ENCODE measurements at regions not wholly inside any gene's neighbourhood (a gene's known extent, or its start where the extent isn't known, plus 50 kb on each side); places are given as distances from the start of the nearest gene placed in this dataset.

GRCh38 chr4:177105536-177105935 is 204.1 kb upstream of the NEIL3 start:
- FAIRE-seq (no peak), DNase-seq (ENCODE audit: low spot score) (no peak)

- FAIRE-seq (no peak), DNase-seq (ENCODE audit: low spot score) (no peak)
These were observed 202.3 kb upstream of the NEIL3 start for GRCh38 chr4:177107288-177107921.

- DNase-seq (ENCODE audit: low spot score) (no peak), FAIRE-seq (no peak)
These were observed 201.0 kb upstream of the NEIL3 start for GRCh38 chr4:177108708-177109107.

- FAIRE-seq (no peak), DNase-seq (ENCODE audit: low spot score) (no peak)
These were observed 199.9 kb upstream of the NEIL3 start for GRCh38 chr4:177109769-177110168.

- FAIRE-seq (no peak), DNase-seq (ENCODE audit: low spot score) (no peak)
These were observed 193.5 kb upstream of the NEIL3 start for GRCh38 chr4:177116161-177116560.

GRCh38 chr4:177117256-177117655 is 192.4 kb upstream of the NEIL3 start:
- FAIRE-seq (no peak), DNase-seq (ENCODE audit: low spot score) (no peak)

GRCh38 chr4:177118596-177118995 is 191.1 kb upstream of the NEIL3 start:
- DNase-seq (ENCODE audit: low spot score): no peak
- no peak for FAIRE-seq

GRCh38 chr4:177119021-177119471 is 190.6 kb upstream of the NEIL3 start:
- no peak for FAIRE-seq
- DNase-seq (ENCODE audit: low spot score): no peak

- DNase-seq (ENCODE audit: low spot score) (no peak), FAIRE-seq (no peak)
These were observed 190.0 kb upstream of the NEIL3 start for GRCh38 chr4:177119691-177120090.

- DNase-seq (ENCODE audit: low spot score) (no peak), FAIRE-seq (no peak)
These were observed 185.9 kb upstream of the NEIL3 start for GRCh38 chr4:177123811-177124210.

- DNase-seq (ENCODE audit: low spot score): no peak
- no peak for FAIRE-seq
These were observed 185.2 kb upstream of the NEIL3 start for GRCh38 chr4:177124349-177125064.

- DNase-seq (ENCODE audit: low spot score): no peak
- no peak for FAIRE-seq
These were observed 184.0 kb upstream of the NEIL3 start for GRCh38 chr4:177125656-177126055.

GRCh38 chr4:177127658-177128057 is 182.0 kb upstream of the NEIL3 start:
- no peak for FAIRE-seq
- no peak for DNase-seq (ENCODE audit: low spot score)

GRCh38 chr4:177128306-177128705 is 181.4 kb upstream of the NEIL3 start:
- FAIRE-seq: no peak
- DNase-seq (ENCODE audit: low spot score): no peak

- FAIRE-seq (no peak), DNase-seq (ENCODE audit: low spot score) (no peak)
These were observed 177.9 kb upstream of the NEIL3 start for GRCh38 chr4:177131736-177132135.

- FAIRE-seq: no peak
- no peak for DNase-seq (ENCODE audit: low spot score)
These were observed 162.0 kb upstream of the NEIL3 start for GRCh38 chr4:177147668-177148067.

- DNase-seq (ENCODE audit: low spot score): no peak
- FAIRE-seq: no peak
These were observed 154.2 kb upstream of the NEIL3 start for GRCh38 chr4:177155454-177155853.

GRCh38 chr4:177159600-177159999 is 150.1 kb upstream of the NEIL3 start:
- FAIRE-seq: no peak
- DNase-seq (ENCODE audit: low spot score): no peak

- no peak for FAIRE-seq
These were observed 147.9 kb upstream of the NEIL3 start for GRCh38 chr4:177161781-177162180.

GRCh38 chr4:177163532-177163931 is 146.1 kb upstream of the NEIL3 start:
- FAIRE-seq: no peak
- DNase-seq (ENCODE audit: low spot score): no peak

More at GRCh38 chr4:177161781-177162180, 147.9 kb upstream of the NEIL3 start:
- no peak for DNase-seq (ENCODE audit: low spot score)

- DNase-seq (ENCODE audit: low spot score) (no peak), FAIRE-seq (no peak)
These were observed 138.1 kb upstream of the NEIL3 start for GRCh38 chr4:177171588-177171987.

GRCh38 chr4:177175473-177175872 is 134.2 kb upstream of the NEIL3 start:
- no peak for DNase-seq (ENCODE audit: low spot score)
- no peak for FAIRE-seq

- no peak for DNase-seq (ENCODE audit: low spot score)
- no peak for FAIRE-seq
These were observed 132.1 kb upstream of the NEIL3 start for GRCh38 chr4:177177541-177178081.

Measured in RCC 7860 (cell line).